Panc1 (cell line): ENCODE measurements at regions not wholly inside any gene's neighbourhood (a gene's known extent, or its start where the extent isn't known, plus 50 kb on each side); places are given as distances from the start of the nearest gene placed in this dataset.
"Not testable (repeated sequence)": the region's sequence is repeated elsewhere in the genome, so short reads cannot be mapped to it uniquely, and the experiment has no call there.

ENCODE experiments used
- ATAC-seq: fragments of 200-7000 bp; cut with Tn5 transposase; 2 replicates; pipeline ENCODE4 v1.9.1; 2020; ENCODE audit warnings: mild to moderate bottlenecking, moderate library complexity
- BruUV-seq: library from RNA; stranded (reverse); fragments of 400-500 nt; replicated peaks from 2 replicates; lab custom pipeline; 2021; lab: Mats Ljungman, UMichigan
- CTCF ChIA-PET: fragments of 300-600 bp; sonication (Branson Sonifier 250); formaldehyde crosslinking; loops from one replicate; lab custom pipeline; 2022; ENCODE audit warnings: antibody characterized with exemption; lab: Charles Lee
- POLR2A ChIA-PET: fragments of 300-600 bp; sonication (Branson Sonifier 250); formaldehyde crosslinking; loops from one replicate; lab custom pipeline; 2022; ENCODE audit warnings: antibody characterized with exemption; lab: Charles Lee
- DNase-seq: peaks from one replicate; pipeline ENCODE4 v3.0.0-alpha.2; 2010; ENCODE audit warnings: low read depth, low spot score
- H3K27ac ChIP-seq: 2 replicates; pipeline ENCODE4 v1.5.1; 2011; ENCODE audit warnings: mild to moderate bottlenecking, low read length, inconsistent platforms
- H3K27me3 ChIP-seq: fragments of 200-500 bp; sonication (Bioruptor generic); 2 replicates; pipeline ENCODE4 v1.6.0; 2014; ENCODE audit warnings: low read length, inconsistent platforms; ENCODE audit not compliant: control insufficient read depth, insufficient read depth
- H3K36me3 ChIP-seq: fragments of 200-500 bp; sonication (Bioruptor generic); 2 replicates; pipeline ENCODE4 v1.5.1; 2014; ENCODE audit warnings: inconsistent platforms, mild to moderate bottlenecking, low read length, moderate library complexity; ENCODE audit not compliant: control insufficient read depth, insufficient read depth
- H3K4me1 ChIP-seq: 2 replicates; pipeline ENCODE4 v1.5.1; 2011; ENCODE audit warnings: inconsistent platforms, mild to moderate bottlenecking, low read length, moderate library complexity; ENCODE audit not compliant: control insufficient read depth, insufficient read depth
- H3K4me3 ChIP-seq, 2 experiments: 2 replicates each; pipeline ENCODE4 v1.5.1; 2011 to 2012; ENCODE audit warnings: low read depth in 2 of 2, low read length in 2 of 2, mild to moderate bottlenecking in 2 of 2, inconsistent platforms in 1 of 2, moderate library complexity in 1 of 2
- H3K9me3 ChIP-seq: fragments of 200-500 bp; sonication (Bioruptor generic); 2 replicates; pipeline ENCODE4 v1.5.1; 2014; ENCODE audit warnings: low read depth, mild to moderate bottlenecking, inconsistent platforms, low read length, moderate library complexity; ENCODE audit not compliant: control insufficient read depth, insufficient read depth
- POLR2AphosphoS5 ChIP-seq: IDR thresholded peaks from 2 replicates; pipeline ENCODE4 v1.6.1; 2012; ENCODE audit warnings: mild to moderate bottlenecking, low read depth, low read length, moderate library complexity
- SIN3A ChIP-seq: IDR thresholded peaks from 2 replicates; pipeline ENCODE4 v1.6.1; 2012; ENCODE audit warnings: low read depth, mild to moderate bottlenecking, low read length, moderate library complexity, borderline replicate concordance; ENCODE audit not compliant: insufficient read depth
- TCF7L2 ChIP-seq: IDR thresholded peaks from 2 replicates; pipeline ENCODE4 v1.6.1; 2011; ENCODE audit warnings: mild to moderate bottlenecking, low read depth, low read length, inconsistent platforms
- in situ Hi-C: cut with HindIII; loops from 2 replicates; pipeline ENCODE4 v1.10.0; 2016; ENCODE audit warnings: low sequenced_read_pairs, low pct_unique_long_range_greater_than_20kb
- intact Hi-C: fragments of 100-400 bp; cut with micrococcal nuclease; formaldehyde crosslinking; loops from one replicate; pipeline ENCODE4 v1.10.0; 2022; ENCODE audit not compliant: unreplicated experiment
- TF ChIP-seq, protein P1 (sequence below), 2 experiments: IDR thresholded peaks; 2 replicates each; pipeline ENCODE4 v1.6.1; 2011 to 2012; ENCODE audit warnings: low read depth in 2 of 2, control low read depth in 1 of 2, low read length in 1 of 2, mild to moderate bottlenecking in 1 of 2, moderate library complexity in 1 of 2; ENCODE audit not compliant: insufficient read depth in 1 of 2
- TF ChIP-seq, protein P2 (sequence below): fragments of 450-650 bp; IDR thresholded peaks from 2 replicates; pipeline ENCODE4 v1.5.1; 2017; ENCODE audit warnings: mild to moderate bottlenecking

DNA sequence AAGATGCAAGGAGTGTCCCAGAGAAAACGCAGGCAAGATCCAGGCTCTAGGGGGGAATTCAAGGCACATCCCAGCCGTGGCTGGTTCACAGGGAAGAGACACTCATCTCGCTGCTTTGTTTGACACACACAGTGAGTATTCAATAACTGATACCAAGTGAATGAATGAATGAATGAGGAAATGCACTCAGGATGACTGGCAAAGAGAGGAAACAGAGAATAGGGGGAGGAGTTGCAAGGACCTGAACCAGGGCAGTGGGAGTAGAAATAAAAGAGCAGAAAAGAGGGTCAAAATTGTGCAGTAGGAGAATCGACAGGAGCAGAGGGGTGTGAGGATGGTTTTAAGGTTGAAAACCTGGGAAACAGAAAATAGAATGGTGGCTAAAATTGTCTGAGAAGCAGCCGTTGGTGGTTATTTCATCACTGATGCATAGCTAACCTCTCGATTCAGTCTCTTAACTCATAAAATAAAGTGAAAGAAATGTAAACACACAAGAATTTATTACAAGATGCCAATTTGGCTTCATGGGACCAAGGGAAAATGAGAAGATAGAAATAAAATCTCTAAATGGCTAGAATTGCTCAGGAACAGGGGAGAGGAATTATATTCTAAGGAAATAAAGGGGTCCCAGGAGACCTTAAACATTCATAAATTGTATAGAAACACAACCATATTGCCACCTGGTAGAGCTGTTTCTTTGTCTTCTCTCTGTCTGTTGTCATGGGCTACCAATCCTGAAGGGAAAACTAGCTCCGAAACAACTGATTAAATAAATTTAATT, 63.9 kb upstream of the PHLPP1 start:
- ChIA-PET CTCF (no interaction called here), POLR2A (no interaction called here)
- TF ChIP-seq SIN3A, result no peak
- no peak for TF ChIP-seq TCF7L2
- TF ChIP-seq, protein P1, sequence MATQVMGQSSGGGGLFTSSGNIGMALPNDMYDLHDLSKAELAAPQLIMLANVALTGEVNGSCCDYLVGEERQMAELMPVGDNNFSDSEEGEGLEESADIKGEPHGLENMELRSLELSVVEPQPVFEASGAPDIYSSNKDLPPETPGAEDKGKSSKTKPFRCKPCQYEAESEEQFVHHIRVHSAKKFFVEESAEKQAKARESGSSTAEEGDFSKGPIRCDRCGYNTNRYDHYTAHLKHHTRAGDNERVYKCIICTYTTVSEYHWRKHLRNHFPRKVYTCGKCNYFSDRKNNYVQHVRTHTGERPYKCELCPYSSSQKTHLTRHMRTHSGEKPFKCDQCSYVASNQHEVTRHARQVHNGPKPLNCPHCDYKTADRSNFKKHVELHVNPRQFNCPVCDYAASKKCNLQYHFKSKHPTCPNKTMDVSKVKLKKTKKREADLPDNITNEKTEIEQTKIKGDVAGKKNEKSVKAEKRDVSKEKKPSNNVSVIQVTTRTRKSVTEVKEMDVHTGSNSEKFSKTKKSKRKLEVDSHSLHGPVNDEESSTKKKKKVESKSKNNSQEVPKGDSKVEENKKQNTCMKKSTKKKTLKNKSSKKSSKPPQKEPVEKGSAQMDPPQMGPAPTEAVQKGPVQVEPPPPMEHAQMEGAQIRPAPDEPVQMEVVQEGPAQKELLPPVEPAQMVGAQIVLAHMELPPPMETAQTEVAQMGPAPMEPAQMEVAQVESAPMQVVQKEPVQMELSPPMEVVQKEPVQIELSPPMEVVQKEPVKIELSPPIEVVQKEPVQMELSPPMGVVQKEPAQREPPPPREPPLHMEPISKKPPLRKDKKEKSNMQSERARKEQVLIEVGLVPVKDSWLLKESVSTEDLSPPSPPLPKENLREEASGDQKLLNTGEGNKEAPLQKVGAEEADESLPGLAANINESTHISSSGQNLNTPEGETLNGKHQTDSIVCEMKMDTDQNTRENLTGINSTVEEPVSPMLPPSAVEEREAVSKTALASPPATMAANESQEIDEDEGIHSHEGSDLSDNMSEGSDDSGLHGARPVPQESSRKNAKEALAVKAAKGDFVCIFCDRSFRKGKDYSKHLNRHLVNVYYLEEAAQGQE (IDR thresholded peaks at IDR 0.05; ENCODE audit: insufficient read depth in 1 of 2, low read depth in 2 of 2, low read length in 1 of 2), result no peak
- no peak for TF ChIP-seq POLR2AphosphoS5
- TF ChIP-seq, protein P2, sequence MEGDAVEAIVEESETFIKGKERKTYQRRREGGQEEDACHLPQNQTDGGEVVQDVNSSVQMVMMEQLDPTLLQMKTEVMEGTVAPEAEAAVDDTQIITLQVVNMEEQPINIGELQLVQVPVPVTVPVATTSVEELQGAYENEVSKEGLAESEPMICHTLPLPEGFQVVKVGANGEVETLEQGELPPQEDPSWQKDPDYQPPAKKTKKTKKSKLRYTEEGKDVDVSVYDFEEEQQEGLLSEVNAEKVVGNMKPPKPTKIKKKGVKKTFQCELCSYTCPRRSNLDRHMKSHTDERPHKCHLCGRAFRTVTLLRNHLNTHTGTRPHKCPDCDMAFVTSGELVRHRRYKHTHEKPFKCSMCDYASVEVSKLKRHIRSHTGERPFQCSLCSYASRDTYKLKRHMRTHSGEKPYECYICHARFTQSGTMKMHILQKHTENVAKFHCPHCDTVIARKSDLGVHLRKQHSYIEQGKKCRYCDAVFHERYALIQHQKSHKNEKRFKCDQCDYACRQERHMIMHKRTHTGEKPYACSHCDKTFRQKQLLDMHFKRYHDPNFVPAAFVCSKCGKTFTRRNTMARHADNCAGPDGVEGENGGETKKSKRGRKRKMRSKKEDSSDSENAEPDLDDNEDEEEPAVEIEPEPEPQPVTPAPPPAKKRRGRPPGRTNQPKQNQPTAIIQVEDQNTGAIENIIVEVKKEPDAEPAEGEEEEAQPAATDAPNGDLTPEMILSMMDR, result no peak
- no peak for DNase-seq
- ATAC-seq, result no peak
- intact Hi-C loops, result no loop called here
- H3K36me3 ChIP-seq, result no peaks in the 10 kb centered on the region
- peaks cover 3% of the 10 kb centered on the region; the same call in 1 of the 2 replicates for H3K4me1 ChIP-seq
- H3K4me3 ChIP-seq, result peak overlapping the region in 1 of 2 experiments; percentile 36; a peak in 2 of 4 replicates
- BruUV-seq, result no TSS peak
- in situ Hi-C loops, result no loop called here
- no peaks in the 10 kb centered on the region for H3K9me3 ChIP-seq
- no peak overlapping the region; the same call in 1 of the 2 replicates for H3K27ac ChIP-seq
- no peaks in the 10 kb centered on the region for H3K27me3 ChIP-seq

DNA sequence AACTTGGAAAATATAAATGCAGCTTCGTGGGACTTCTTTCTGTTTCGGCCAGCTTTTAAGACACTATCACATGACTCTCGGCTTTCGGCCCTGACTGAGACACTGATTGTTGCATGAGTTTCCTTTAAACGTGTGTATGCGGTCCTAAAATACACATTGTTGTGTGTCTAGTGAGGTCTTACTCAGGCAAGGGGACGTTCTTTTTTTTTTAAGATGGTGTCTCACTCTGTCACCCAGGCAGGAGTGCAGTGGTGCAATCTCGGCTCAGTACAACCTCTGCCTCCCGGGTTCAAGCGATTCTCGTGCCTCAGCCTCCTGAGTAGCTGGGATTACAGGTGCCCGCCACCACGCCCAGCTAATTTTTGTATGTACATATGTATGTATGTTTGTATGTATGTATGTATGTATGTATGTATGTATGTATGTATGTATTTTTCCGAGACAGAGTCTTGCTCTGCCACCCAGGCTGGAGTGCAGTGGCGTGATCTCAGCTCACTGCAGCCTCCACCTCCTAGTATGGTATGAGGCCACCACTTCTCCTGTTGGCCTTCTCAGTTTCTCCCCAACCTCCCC, 63.2 kb upstream of the PHLPP1 start:
- ATAC-seq, POLR2A ChIA-PET, H3K4me1 ChIP-seq, in situ Hi-C loops, H3K9me3 ChIP-seq, H3K27ac ChIP-seq, intact Hi-C loops, H3K27me3 ChIP-seq, BruUV-seq, CTCF ChIA-PET, H3K36me3 ChIP-seq, DNase-seq: not testable (repeated sequence)
- peak overlapping the region in 1 of 2 experiments; percentile 36; a peak in 2 of 4 replicates for H3K4me3 ChIP-seq
